NCI-H69 (cell line): ENCODE measurements at regions not wholly inside any gene's neighbourhood (a gene's known extent, or its start where the extent isn't known, plus 50 kb on each side); places are given as distances from the start of the nearest gene placed in this dataset.
"Not testable (repeated sequence)": the region's sequence is repeated elsewhere in the genome, so short reads cannot be mapped to it uniquely, and the experiment has no call there.

Experiments
- DNase-seq: peaks from one replicate; lab custom pipeline; 2025; lab: John Stamatoyannopoulos, UW

GRCh38 chr9:78674874-78675273 is 377.9 kb downstream of the PSAT1 start:
- no peak for DNase-seq

DNA sequence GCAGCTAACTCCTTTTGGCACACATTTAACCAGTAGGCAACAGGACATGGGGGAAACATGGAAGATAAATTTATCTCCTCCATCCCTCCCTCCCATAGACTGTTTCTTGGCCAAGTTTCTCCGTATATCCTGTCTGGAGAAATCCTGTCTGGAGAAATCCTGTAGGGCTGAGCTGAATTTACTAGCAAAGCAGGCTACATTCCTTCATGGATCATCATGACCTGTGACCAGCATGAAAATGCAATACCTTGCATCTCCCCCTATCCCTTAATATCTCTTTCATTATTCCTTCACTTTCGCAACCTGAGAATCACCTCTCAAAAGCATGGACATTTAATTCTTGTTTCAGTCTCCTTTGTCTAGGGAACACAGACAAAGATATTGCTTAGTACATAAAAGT is 379.1 kb downstream of the PSAT1 start:
- no peak for DNase-seq

DNA sequence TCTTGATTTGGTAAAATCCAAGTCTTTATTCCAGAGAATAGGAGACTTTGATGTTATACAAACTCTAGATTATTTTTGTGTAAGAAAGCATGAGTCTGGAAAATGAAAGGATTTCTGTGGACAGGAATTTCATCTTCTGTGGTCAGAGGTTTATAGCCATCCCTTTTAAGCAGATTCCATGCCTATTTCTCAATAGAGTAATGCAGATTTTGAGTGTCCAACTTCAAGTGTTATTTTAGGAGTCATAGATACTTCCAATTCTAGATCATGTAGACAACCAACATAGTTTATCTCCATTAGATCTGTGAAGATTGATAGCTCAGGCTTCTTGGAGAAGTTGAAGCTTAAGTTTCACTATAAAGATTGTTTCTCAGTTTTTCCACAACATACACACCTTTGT is 379.7 kb downstream of the PSAT1 start:
- DNase-seq, result no peak

GRCh38 chr9:78677326-78677725 is 380.4 kb downstream of the PSAT1 start:
- no peak for DNase-seq

DNA sequence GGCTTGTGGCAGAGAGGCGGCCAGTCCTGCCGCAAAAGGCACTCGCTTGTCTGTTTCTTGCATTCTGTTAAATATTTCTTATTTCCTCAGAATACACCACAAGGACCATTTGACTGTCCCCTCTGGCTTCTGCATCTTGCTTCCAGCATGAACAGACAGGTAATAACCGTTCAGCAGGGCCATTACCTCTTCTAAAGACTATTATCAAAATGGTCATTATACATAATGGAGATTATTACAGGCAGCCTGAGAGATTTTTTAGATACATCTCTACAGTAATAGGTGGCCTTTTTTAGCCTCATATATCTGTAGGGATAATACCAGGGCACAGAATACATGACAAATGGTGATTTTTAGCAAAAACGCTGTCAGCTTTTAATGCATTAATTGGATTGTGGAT is 382.0 kb downstream of the PSAT1 start:
- DNase-seq, result peak; percentile 84

DNA sequence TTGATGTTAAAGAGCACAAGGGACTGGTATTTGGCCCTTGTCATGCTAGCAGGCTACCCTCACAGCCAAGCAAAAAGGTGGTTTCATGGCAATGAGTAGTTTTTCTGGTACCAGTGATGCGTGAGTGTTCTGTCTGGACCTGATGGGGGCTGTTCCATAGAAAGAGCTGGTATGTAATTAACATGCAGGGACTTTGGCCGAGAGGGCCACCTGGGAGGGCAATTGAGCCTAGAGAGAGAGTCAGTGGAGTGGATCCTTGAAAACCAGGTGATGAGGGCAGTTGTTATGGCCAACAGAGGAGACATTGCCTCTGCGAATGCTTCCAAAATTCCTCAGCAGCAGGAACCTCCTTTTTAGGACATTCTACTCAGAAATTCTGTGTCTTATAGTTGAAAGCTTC is 383.3 kb downstream of the PSAT1 start:
- DNase-seq, result peak; percentile 22

DNA sequence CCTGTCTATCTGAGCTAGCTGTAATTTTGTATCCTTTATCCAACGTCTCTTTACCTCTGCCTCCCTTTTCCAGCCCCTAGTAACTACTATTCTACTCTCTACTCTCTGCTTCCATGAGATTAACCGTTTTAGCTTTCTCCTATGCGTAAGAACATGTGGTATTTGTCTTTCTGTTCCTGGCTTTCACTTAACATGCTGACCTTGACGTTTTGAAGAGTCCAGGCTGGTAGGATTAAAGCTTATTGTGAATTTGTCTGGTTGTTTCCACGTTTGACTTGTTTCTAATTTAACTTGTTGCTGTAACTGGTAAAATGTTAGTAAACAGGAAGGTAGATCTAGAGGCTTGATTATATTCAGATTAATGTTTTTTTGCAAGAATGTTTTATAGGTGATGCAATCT is 385.3 kb downstream of the PSAT1 start:
- no peak for DNase-seq

GRCh38 chr9:78685471-78685870 is 388.5 kb downstream of the PSAT1 start:
- DNase-seq, result no peak

DNA sequence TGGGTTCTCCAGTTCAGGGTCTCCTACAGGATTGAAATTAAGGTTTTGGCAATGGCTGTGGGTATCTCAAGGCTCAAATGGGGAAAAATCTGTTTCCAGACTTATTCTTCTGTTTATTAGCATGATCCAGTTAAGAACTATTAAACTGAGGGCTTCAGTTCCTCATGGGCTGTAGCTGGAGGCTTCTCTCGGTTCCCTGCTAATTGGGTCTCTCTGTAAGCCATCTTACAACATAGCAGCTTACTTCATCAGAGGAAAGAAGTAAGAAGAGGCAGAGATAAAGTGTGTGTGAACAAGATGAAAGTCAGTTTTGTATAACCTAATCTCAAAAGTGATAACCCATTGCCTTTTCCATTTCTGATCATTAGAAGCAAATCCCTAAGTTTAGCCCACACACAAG is 391.9 kb downstream of the PSAT1 start:
- no peak for DNase-seq

- DNase-seq, result no peak
Measured at GRCh38 chr9:78691542-78691941, 394.6 kb downstream of the PSAT1 start.

DNA sequence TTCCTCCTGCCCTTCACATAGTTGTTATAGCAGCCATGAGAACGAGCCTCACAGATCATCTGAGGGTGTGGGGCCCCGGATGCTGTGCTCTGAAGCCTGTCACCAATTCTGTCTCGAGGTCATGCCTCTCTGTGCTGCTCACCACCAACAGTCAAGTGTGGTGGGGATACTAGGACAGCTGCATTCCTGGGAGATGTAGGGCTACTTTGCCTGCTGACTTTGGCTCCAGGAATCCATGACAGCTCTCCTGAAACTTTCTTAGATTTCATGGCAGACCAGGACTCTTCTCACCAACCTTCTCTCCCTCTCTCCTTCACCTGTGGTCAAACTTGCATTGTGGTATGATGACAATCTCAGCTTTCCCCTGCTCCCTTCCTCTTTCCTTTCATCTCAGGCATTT is 395.9 kb downstream of the PSAT1 start:
- DNase-seq, result no peak

DNA sequence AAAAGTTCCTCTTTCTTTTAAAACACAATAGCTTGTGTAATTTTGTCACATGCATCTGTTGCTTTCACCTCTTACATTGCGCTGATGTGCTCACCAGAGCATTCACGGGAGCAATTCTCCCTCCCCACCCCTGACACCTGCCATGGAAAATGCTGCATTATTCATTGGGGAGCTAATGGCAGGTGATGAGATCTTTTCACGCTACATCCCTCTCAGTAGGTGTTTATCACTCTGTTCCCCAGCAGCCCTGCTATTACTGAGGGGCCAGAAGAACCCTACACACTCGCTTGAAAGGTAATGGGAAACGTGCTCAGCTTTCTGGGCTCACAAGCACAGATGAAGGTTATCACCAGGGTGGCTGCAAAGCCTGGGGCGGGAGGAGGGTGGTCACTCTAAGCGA is 398.0 kb downstream of the PSAT1 start:
- DNase-seq, result peak; percentile 71

- peak; percentile 90 for DNase-seq
Measured at GRCh38 chr9:78695519-78695918, 398.6 kb downstream of the PSAT1 start.

DNA sequence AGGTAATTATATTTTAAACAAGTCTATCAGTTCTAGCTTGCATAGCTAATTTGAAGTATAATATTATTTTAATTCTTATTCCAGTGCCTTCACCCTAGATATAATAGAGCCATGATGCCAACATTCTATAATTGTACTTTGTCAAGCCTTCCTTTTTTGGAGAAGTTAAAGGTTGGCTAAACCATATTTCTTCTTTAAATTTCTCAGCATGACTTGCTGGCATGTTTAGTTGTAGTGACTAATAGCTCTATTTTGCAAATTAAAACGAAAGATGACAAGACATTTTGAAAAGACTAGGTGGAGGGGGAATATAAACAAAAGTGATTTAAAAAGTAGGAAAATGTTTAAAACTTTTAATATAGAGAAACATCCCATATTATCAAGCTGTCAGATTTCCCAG is 400.7 kb downstream of the PSAT1 start:
- DNase-seq, result no peak

- no peak for DNase-seq
Measured at GRCh38 chr9:78698371-78698770, 401.4 kb downstream of the PSAT1 start.

GRCh38 chr9:78699217-78699616 is 402.3 kb downstream of the PSAT1 start:
- DNase-seq, result not testable (repeated sequence)

GRCh38 chr9:78704153-78704552 is 407.2 kb downstream of the PSAT1 start:
- DNase-seq, result peak; percentile 27

DNA sequence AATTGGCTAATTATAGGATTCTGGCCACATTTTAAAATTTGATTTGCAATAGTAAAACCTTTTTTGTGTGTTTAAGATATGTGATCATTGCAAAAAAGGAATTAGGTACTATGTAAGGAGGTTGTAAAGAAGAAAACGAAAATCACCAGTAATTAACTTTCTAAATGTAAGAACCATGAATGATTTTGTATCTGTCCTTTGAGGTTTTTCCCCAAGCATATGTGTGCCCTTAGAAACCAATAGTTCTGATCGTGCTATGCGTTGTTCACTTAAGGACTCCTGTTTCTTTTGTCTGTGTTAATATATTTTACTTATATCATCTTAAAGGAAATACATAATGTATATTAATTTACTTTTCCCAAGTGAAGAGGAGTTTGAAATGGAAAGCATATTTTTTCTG is 410.2 kb downstream of the PSAT1 start:
- no peak for DNase-seq

- no peak for DNase-seq
Measured at GRCh38 chr9:78707481-78707991, 410.6 kb downstream of the PSAT1 start.

DNA sequence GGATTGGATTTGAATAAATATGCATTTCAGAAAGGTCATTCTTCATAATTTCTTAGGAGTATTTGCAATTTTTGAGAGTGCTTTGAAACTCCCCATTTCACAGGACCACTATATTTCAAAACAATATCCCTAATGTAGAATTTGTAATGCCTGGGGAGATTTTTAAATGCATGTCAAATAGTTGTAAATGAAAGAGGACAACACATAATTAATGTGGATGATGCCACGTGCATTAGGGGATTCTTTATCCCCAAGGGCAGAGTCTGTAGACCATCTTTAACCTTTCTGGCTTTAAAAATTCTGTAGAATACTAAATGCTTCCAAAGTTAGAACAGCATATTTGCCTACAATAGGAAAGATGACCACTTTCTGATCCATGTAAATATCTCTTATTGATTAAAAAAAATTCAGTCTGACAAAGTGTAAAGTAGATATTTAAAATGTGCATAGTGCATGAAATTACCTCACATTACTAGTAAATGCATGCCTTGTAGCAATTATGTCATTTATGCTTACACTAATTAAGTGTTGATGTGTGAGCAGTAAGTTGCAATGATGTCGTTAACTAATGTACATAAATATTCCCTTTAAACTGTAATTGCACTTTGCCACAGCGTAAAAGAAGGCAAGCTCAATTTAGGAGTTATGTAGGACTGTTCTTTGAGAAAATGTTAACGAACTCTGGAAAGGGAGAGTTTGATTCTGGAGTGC is 416.1 kb downstream of the PSAT1 start:
- DNase-seq, result peak; percentile 86

DNA sequence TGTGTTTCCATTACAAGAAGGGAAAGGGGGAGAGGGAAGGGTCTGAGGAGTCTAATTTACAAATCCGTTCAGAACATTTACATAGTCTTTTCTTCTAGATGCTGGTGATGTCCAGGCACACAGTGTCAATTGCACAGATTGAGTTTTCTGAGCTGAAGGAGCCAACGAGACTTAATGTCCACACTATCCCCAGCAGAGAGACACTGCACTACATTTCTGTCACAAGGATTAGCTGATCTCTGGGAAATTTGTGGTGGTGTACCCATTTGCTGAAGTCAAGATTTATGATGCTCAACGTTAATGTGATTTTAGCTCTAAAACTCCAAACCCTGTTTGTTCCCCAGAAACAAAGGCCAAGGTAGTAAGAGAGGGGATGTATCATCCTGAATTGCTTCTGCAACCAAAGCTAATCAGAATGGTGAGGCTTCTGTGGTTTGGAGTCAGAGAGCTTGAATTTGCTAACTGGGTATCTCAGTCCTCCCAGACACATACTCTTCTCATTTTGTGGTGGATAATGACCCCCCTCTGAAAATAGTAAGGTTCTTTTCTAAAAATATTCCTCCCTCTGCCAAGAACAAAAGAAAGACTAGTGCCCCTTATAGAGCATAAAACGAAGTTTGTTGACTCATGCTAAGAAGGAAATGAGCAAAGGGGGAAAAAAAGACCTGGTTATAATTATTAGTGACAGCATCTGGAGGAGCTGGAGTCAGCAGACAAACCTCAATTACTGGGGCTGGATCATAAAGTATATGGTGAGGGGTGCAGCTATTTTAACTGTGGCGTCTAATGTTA is 416.9 kb downstream of the PSAT1 start:
- peak; percentile 97 for DNase-seq

DNA sequence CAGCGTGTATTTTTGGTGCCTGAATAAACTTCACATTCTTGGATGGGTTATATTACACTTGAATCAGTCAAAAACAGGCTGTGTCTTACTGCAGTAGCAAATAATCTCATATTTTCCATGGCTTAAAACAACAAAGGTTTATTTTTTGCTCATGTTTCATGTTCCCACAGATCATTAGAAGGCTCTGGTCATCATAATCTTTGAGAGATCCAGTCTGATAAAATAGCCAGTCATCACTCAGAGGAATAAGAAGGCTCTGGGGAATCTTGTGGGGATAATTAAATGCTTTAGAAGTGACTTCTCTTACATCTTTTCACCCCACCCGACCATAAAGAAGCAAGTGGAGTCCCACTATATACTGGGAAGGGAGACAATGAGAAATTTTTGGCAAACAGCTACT is 417.7 kb downstream of the PSAT1 start:
- DNase-seq, result peak; percentile 78

- not testable (repeated sequence) for DNase-seq
Measured at GRCh38 chr9:78719029-78719428, 422.1 kb downstream of the PSAT1 start.
